ENCODE measurements at regions not wholly inside any gene's neighbourhood (a gene's known extent, or its start where the extent isn't known, plus 50 kb on each side); places are given as distances from the start of the nearest gene placed in this dataset.

DNA sequence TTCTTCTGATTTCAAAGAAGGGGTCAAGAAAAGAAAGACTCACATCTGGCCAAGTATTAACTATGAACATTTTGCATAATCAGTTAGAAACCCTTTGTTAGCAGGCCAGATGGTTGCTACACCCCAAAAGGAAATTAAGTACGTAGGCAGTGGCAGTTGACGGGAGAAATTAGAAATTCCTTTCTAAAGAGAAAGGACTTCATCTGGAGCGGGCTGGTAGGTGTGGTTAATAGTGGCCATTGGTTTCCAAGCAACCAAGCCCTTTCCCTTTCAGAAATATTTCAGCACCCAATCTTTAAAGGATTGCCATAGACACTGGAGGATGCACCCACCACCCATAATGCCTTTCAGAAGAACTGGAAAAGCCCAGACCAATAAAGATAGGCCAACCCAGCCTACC lies 235.7 kb upstream of the LDB2 start:
- TF ChIP-seq, protein P1, sequence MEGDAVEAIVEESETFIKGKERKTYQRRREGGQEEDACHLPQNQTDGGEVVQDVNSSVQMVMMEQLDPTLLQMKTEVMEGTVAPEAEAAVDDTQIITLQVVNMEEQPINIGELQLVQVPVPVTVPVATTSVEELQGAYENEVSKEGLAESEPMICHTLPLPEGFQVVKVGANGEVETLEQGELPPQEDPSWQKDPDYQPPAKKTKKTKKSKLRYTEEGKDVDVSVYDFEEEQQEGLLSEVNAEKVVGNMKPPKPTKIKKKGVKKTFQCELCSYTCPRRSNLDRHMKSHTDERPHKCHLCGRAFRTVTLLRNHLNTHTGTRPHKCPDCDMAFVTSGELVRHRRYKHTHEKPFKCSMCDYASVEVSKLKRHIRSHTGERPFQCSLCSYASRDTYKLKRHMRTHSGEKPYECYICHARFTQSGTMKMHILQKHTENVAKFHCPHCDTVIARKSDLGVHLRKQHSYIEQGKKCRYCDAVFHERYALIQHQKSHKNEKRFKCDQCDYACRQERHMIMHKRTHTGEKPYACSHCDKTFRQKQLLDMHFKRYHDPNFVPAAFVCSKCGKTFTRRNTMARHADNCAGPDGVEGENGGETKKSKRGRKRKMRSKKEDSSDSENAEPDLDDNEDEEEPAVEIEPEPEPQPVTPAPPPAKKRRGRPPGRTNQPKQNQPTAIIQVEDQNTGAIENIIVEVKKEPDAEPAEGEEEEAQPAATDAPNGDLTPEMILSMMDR (IDR thresholded peaks at IDR 0.05) = no peak
- TF ChIP-seq POLR2A (IDR thresholded peaks at IDR 0.05) = no peak
